ENCODE measurements at regions not wholly inside any gene's neighbourhood (a gene's known extent, or its start where the extent isn't known, plus 50 kb on each side); places are given as distances from the start of the nearest gene placed in this dataset.

DNA sequence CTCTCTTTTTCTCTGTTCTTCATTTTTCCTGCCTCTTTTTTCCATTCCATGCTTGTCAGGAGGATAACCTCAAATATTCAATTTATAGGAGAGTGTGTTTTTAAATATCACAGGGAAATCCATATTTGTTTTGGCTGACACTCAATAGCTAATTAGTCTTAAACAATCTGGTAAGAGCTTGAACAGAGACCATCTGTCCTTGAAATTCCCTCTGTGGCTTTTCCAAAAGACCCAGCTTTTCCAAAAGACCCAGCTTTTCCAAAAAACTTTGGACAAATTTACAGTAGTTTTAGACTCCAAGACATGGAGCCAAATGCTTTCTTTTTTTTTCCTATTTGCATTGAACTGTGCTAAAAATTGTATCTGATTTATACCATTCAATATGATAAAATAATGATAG lies 127.4 kb upstream of the FAM83B start:
- DNase-seq: no peak

DNA sequence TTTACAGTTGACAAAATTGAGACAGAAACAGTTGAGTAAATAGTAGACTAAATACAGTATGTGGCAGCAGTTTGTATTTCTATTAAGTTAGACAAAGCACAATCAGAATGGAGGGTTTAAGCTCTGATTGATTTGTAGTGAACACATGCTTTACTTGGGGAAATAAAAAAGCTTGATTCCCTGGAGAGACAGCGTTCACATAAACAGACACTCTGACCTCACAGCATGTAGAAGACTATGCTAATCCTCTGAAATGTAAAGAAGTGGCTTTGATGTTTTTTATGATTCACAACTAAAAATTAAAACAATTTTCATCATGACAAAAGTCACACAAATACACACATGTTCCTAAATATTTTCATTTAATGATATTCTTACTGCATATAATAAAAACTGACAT lies 126.9 kb upstream of the FAM83B start:
- no peak for DNase-seq

DNA sequence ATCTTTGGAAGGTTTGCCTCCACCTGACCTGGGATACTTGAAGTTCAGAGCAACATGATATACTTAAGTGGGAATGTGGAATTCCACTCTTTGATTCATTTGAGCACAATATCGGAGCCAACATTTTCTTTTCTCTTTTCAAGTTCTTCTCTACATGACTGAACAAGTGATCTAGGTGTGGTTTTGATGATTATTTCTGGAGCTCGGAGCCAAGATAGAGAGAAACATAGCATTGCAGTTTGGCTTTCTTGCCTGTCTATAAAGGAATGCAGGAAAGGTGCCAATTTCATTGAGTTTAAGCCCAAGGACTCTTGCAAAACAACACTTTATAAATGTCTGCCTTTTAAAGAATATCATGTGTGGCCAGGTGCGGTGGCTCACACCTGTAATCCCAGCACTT lies 124.2 kb upstream of the FAM83B start:
- no peak for DNase-seq

DNA sequence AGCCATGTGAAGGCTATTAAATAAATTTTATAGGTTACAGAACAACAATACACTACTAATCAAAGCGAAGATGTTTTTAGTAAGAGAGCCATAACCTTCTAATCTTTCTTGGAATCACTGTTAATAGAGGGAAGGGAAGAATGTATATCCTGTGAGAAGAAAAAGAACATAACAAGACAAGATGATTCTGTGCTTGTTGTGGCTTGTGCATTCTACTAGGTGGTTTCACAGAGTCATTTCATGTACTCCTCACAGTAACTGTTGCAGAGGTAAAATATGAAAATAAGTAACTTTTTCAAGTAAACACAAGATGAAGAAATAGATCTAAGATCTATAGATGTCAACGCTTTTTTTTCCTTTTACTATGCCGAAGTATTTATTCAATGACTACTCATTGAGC lies 116.9 kb upstream of the FAM83B start:
- no peak for DNase-seq

DNA sequence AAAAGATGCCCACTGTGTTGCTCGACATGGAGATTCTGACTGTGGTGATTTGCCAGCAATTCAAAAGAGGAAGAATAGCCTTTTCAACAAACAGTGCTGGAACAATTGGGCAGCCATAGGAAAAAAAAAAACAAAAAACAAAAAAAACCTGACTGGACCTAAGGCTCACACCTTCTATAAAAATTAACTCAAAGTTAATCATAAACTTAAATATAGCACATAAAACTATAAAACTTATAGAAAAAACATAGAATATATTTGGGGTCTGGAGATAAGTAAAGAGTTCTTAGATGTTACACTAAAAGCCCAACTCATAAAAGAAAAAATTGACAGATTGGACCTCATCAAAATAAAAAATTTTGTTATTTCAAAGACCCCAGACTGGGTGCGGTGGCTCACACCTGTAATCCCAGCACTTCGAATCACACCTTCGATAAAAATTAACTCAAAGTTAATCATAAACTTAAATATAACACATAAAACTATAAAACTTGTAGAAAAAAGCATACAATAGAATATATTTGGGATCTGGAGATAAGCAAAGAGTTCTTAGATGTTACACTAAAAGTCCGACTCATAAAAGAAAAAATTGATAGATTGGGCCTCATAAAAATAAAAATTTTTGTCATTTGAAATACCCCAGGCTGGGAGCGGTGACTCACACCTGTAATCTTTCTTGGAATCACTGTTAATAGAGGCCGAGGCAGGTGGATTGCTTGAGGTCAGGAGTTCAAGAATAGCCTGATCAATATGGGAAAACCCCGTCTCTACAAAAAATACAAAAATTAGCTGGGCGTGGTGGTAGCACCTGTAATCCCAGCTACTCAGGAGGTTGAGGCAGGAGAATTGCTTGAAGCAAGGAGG lies 115.6 kb upstream of the FAM83B start:
- no peak for DNase-seq

DNA sequence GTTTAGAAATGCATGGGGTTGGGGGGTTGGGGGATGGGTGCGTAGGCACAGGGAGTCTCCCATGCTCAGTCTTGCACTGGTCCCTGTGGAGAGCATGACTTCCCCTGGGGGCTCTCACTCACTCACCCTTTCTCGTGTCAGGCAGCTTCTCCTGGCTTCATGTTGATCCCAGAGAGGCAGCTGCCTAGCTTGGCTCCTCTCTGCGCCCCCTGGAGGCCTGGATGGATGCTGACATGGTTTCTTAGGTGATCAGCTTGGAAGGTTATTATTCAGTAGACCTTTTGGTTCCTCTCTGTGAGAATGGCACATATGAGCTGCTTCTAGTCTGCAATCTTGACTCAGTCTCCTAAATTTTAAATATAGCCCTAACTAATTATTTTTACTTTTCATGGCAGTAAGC lies 109.3 kb upstream of the FAM83B start:
- DNase-seq: no peak

DNA sequence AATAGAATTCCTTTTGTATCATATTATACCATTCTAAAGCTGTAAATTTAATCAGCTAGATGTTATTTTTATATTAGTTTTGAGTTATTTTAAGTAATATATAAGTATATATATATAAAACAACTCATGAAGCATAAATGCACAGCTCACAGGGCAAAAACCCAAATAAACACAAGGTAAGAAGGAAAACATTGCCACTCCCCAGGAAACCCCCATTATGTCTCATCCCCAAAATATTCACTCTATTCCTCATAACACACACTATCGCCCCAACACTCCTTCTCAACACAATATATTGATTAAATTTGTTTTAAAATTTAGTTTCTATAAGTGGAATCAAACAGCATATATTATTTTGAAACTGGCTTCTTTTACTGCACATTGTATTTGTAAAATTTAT lies 98.6 kb upstream of the FAM83B start:
- DNase-seq: no peak

DNA sequence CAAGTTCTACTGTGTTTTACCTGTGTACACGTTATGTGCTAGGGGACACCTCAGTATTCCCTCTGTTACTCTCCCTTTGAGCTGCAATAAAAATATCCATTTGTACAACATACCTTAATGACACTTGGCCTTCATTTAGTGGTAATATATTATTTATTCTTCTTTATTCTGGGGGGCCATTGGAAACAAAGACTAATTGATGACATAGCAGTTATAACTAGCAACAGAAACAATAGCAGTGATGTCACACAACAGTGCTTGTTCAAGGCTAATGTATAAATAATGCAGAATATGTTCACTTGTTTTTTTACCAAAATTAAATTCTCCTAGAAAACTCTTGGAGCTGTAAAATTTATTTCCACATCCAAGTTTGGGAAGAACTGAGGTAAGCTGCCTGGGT lies 92.2 kb upstream of the FAM83B start:
- no peak for DNase-seq

DNA sequence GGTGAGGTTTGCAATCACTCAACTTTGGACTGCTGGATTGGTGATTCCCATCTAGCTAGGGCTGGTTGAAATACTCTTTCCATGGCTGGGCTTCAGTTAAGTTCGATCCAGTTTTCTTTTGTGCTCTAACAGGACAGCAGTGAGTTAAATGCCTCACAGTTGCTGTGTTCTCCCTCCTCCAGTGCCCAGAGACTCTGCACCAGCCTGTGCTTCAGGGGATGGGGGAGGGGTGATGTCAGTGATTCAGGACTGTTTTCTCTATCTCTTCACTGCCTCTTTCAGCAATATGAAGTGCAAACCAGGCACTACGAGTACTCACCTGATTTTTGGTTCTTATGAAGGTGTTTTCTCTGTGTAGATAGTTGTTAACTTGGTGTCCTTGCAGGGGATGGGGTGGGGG lies 88.2 kb upstream of the FAM83B start:
- no peak for DNase-seq

DNA sequence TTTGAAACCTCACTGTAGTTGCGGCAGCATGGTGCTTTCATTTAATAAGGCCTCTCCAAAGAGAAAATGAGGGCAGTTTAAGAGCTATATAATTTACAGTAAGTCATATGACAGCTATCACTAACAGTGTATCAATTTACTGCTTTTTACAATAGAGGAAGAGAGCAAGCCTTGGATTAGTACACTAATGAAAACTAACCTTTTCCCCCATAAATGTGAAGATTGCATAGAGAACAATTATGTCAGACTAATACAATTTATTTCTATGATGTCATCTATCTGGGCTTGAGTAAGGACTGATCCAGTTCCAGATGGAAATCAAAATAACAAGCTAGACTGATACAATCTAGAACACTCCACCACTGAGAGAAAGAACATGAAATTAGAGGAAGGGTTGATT lies 78.1 kb upstream of the FAM83B start:
- DNase-seq: no peak

DNA sequence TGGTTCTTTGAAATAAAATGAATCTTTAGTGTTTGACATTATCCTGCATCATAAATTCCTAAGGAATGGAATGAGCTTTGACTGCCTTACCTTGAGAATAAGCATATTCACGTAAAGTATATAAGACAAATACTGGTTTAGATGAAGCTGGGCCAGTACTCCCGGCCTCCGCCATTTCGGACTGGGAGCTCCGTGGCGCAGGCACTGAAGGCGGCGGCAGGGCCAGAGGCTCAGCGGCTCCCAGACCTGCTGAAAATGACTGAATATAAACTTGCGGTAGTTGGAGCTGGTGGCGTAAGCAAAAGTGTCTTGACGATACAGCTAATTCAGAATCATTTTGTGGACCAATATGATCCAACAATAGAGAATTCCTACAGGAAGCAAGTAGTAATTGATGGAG lies 76.2 kb upstream of the FAM83B start:
- DNase-seq: no peak

DNA sequence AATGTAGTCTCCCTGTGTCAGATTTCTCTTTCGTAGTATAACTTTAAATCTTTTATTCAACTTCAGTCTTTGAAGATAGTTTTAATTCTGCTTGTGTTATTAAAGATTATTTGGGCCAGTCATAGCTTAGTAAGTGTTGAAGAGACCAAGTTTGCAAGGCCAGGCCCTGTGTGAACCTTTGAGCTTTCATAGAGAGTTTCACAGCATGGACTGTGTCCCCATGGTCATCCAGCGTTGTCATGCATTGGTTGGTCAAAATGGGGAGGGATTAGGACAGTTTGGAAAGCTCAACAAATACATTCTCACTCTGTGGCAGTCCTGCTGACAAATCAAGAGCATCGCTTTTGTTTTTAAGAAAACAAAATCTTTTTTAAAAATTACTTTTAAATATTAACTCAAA lies 74.6 kb upstream of the FAM83B start:
- DNase-seq: no peak

DNA sequence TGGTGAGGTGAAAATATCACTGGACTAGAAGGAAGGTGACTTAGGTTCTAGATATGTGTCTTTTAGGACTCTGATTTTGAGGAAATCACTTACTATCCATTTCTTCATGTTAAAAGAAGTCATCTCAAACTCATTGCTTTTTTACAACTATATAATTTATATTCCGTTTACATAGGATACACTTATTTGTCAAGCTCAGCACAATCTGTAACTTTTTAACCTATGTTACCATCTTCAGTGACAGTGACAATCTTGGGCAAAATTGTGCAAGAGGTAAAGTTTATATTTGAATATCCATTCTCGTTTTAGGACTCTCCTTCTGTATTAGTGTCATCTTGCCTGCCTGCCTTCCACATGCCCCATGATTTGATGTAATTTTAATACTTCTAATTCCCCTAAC lies 74.0 kb upstream of the FAM83B start:
- no peak for DNase-seq

DNA sequence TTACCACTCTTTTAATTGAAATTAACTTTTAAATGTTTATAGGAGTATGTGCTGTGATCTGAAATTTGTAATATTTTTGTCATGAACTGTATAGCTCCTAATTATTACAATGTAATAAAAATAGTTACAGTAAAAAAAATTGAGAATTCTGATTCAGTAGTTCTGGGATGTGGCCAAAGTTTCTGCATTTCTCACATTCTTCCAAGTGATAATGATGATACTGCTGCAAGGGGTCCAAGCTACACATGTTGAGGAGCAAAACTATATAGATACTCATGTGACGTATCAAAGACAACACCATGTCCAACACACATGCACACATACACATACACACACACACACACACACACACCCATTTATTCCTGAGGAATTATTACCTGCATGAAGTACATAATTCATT lies 71.0 kb upstream of the FAM83B start:
- no peak for DNase-seq

DNA sequence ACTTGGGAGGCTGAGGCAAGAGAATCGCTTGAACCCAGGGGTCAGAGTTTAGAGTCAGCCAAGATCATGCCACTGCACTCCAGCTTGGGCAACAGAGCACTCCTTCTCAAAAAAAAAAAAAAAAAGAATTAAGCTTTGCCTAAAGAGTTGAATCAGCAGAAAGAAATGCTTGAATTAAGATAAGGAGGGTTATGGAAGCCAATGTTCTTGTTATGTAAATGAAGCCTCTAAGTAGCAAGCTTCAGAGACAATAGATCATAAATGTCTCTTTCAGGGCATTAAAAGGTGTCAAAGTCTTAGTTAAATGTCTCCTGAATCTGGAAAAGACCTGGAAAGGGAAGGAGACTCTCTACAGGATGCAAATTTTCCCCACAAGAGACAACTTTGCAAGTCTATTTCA lies 69.7 kb upstream of the FAM83B start:
- DNase-seq: no peak

DNA sequence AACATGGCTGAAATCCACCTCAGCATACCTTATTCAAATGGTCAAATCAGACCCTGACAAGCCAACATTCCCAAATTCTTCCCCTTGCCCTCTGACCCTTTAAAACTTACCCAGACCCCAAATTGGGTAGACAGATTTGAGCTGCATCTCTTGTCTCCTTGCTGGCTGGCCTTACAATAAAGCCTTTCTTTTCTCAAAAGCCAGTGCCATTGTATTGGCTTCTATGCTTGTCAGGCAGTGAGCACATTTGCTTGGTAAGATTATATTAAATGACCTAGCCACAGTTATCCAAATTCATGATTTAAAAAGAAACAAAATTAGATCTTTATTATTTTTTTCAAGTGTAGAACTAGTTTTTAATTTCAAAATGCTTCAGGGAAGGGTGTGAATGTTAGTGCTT lies 67.8 kb upstream of the FAM83B start:
- DNase-seq: no peak

DNA sequence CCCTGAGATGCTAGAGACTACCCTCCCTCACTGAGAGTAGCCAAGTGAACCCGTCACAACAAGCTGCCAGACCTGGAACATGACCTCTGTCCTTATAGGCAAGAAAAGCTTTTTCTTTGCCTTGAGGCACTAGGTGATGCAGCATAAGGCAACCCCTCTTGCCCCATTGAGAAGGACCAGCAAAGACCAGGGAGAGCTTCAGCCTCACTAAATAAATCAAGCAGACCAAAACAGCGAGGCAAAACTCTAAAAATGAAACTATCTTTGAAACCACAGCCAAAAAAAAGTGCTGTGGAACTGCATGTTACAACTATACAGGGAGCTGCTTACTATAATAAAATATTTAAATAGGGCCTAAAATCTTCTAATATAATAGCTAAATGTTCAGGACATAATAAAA lies 62.6 kb upstream of the FAM83B start:
- DNase-seq: no peak

DNA sequence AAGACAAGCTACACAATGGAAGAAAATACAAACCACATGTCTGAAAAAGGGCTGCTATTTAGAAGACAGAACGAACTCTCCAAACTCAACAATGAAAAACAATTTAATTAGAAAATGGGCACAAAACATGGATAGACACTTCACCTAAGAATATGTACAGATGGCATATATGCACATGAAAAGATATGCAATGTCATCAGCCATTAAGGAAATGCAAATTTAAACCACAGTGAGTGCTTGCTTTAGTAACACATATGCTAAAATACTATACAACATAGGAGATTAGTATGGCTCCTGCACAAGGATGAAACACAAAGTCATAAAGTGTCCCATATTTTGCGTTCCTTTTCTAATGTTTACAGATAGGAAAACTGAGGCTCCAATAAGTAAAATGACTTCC lies 60.4 kb upstream of the FAM83B start:
- DNase-seq: no peak

DNA sequence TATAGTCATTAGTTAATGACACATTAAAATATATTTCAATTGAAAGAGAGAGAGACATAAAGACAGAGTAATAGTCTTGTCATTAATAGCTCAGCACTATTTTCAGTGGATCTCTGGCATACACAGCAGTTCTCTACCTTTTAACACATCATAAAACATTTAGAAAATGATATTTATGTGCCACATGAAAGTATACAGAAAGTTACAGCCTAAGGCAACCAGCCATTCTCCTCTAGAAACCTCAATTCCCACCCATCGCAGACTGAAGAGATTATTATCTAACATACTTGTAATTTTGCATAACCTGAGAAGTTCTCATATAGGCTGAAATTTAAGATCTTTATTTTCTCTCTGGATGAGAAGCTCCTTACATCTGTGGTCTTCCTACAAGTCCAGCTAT lies 58.7 kb upstream of the FAM83B start:
- DNase-seq: no peak
